ENCODE measurements at regions not wholly inside any gene's neighbourhood (a gene's known extent, or its start where the extent isn't known, plus 50 kb on each side); places are given as distances from the start of the nearest gene placed in this dataset.

GRCh38 chrX:26822448-26822847 is 606.5 kb downstream of the MAGEB5 start:
- TF ChIP-seq, protein P1, sequence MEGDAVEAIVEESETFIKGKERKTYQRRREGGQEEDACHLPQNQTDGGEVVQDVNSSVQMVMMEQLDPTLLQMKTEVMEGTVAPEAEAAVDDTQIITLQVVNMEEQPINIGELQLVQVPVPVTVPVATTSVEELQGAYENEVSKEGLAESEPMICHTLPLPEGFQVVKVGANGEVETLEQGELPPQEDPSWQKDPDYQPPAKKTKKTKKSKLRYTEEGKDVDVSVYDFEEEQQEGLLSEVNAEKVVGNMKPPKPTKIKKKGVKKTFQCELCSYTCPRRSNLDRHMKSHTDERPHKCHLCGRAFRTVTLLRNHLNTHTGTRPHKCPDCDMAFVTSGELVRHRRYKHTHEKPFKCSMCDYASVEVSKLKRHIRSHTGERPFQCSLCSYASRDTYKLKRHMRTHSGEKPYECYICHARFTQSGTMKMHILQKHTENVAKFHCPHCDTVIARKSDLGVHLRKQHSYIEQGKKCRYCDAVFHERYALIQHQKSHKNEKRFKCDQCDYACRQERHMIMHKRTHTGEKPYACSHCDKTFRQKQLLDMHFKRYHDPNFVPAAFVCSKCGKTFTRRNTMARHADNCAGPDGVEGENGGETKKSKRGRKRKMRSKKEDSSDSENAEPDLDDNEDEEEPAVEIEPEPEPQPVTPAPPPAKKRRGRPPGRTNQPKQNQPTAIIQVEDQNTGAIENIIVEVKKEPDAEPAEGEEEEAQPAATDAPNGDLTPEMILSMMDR (IDR thresholded peaks at IDR 0.05), result no peak
- Mint-ChIP-seq H3K4me1 (ENCODE audit: unreplicated experiment) (no peaks in the 10 kb centered on the region), H3K36me3 (ENCODE audit: unreplicated experiment) (no peaks in the 10 kb centered on the region), H3K9me3 (ENCODE audit: unreplicated experiment) (peaks cover 4% of the 10 kb centered on the region), H3K4me3 (ENCODE audit: unreplicated experiment) (no peak overlapping the region), H3K27ac (ENCODE audit: unreplicated experiment) (no peak overlapping the region), H3K27me3 (ENCODE audit: unreplicated experiment) (no peaks in the 10 kb centered on the region)
- DNase-seq (ENCODE audit: extremely low spot score, unreplicated experiment), result no peak

- DNase-seq (ENCODE audit: extremely low spot score, unreplicated experiment), result no peak
- no peaks in the 10 kb centered on the region for H3K9me3 Mint-ChIP-seq (ENCODE audit: unreplicated experiment)
- H3K4me1 Mint-ChIP-seq (ENCODE audit: unreplicated experiment), result no peaks in the 10 kb centered on the region
- H3K4me3 Mint-ChIP-seq (ENCODE audit: unreplicated experiment), result no peak overlapping the region
- no peak overlapping the region for H3K27ac Mint-ChIP-seq (ENCODE audit: unreplicated experiment)
- no peaks in the 10 kb centered on the region for H3K27me3 Mint-ChIP-seq (ENCODE audit: unreplicated experiment)
- TF ChIP-seq, protein P1 (IDR thresholded peaks at IDR 0.05), result no peak
- no peaks in the 10 kb centered on the region for H3K36me3 Mint-ChIP-seq (ENCODE audit: unreplicated experiment)
These were observed 573.8 kb downstream of the MAGEB5 start for GRCh38 chrX:26789751-26790150.

DNA sequence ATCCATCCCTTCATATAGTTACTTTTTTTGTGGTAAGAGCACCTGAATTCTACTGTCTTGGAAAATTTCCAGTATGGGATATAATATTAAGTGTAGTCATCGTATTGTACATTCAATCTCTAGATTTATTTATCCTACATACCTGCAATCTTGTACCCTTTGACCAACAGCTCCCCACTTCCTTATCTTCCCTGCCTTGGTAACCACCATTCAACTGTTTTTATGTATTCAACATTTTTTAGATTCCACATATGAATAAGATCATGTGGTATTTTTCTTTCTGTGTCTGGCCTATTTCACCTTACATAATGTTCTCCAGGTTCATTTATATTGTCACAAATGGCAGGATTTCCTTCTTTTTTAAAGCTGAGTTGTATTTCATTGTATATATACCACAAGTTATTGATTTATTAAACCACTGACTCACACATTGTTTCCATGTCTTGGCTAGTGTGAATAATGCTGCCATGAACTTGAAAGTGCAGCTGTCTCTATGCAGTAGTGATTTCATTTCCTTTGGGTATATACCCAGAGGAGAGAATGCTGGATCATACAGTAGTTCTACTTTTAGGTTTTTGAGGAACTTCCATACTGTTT is 572.5 kb downstream of the MAGEB5 start:
- Mint-ChIP-seq H3K27ac (ENCODE audit: unreplicated experiment) (no peak overlapping the region), H3K4me1 (ENCODE audit: unreplicated experiment) (no peaks in the 10 kb centered on the region), H3K27me3 (ENCODE audit: unreplicated experiment) (no peaks in the 10 kb centered on the region), H3K36me3 (ENCODE audit: unreplicated experiment) (no peaks in the 10 kb centered on the region), H3K4me3 (ENCODE audit: unreplicated experiment) (no peak overlapping the region), H3K9me3 (ENCODE audit: unreplicated experiment) (no peaks in the 10 kb centered on the region)
- DNase-seq (ENCODE audit: extremely low spot score, unreplicated experiment), result no peak
- TF ChIP-seq, protein P1 (IDR thresholded peaks at IDR 0.05), result no peak

DNA sequence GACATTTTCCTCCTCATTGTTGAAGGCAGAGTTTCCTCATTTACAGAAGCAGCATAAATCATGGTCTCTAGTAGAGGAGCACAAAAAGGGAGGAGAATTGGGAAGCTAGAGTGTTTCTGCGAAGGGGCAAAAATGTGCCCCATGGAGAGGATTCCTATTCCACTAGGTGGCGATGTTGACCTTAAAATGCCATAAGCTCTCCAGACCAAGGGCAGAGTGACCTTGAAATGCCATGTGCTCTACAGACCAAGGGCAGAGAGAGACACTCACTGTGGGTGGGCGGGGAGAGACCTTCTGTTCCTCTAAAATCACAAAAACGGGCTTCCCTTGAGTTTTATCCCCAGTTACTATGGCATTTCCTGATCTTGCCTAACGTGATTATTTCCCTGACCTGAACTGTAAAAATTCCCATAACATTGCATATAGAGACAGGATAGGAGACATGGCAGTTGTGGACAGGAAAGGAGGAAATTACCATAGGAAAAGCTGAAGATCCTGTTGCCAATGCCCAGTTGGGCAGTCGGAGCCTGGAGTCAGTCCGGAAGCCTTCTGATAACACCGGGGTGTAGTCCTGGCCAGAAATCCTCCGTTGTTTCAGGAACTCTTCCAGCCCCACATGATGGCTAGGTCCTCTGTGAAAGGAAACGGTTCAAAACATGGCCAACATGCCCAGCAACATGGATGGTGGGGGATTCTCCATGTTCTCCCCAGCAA is 567.7 kb downstream of the MAGEB5 start:
- Mint-ChIP-seq H3K4me3 (ENCODE audit: unreplicated experiment) (no peak overlapping the region), H3K27me3 (ENCODE audit: unreplicated experiment) (no peaks in the 10 kb centered on the region)
- DNase-seq (ENCODE audit: extremely low spot score, unreplicated experiment), result no peak

DNA sequence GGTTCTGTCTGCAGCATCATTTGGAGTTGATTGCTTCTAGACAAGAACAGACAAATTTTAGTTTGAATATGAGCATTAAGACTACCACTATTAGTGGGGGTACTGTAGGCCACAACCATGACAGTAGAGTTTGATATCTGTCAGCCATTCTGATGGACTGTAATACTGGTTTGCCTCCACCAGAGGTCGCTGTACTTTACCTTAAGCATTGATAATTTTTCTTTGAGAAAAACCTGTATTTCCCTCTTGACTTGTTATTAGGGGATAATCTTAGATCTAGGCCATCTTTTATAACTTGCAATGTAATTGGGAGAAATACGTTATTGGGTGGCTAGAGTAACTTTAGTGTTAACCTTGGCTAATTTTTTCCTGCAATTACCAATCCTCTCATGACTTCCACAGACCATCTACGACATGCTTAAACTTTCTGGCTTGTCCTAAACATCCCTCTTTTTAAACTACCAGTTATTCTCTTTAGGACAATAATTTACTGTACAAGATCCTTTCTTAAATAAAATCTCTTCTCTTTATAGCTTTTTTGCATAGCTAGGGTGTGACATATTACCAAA is 562.4 kb downstream of the MAGEB5 start:
- H3K27me3 Mint-ChIP-seq (ENCODE audit: unreplicated experiment), result no peaks in the 10 kb centered on the region
- no peaks in the 10 kb centered on the region for H3K4me1 Mint-ChIP-seq (ENCODE audit: unreplicated experiment)
- no peak for DNase-seq (ENCODE audit: extremely low spot score, unreplicated experiment)
- TF ChIP-seq, protein P1 (IDR thresholded peaks at IDR 0.05), result no peak
- H3K4me3 Mint-ChIP-seq (ENCODE audit: unreplicated experiment), result no peak overlapping the region
- peaks cover 1% of the 10 kb centered on the region for H3K36me3 Mint-ChIP-seq (ENCODE audit: unreplicated experiment)
- H3K9me3 Mint-ChIP-seq (ENCODE audit: unreplicated experiment), result peaks cover 33% of the 10 kb centered on the region
- no peak overlapping the region for H3K27ac Mint-ChIP-seq (ENCODE audit: unreplicated experiment)

More for the DNA sequence above, 567.7 kb downstream of the MAGEB5 start:
- Mint-ChIP-seq H3K9me3 (ENCODE audit: unreplicated experiment) (peaks cover 7% of the 10 kb centered on the region), H3K36me3 (ENCODE audit: unreplicated experiment) (no peaks in the 10 kb centered on the region), H3K27ac (ENCODE audit: unreplicated experiment) (no peak overlapping the region), H3K4me1 (ENCODE audit: unreplicated experiment) (no peaks in the 10 kb centered on the region)
- TF ChIP-seq, protein P1 (IDR thresholded peaks at IDR 0.05), result peak; percentile 56

Data from osteocyte (in vitro differentiated cells).